H1 (cell line): ENCODE measurements at regions not wholly inside any gene's neighbourhood (a gene's known extent, or its start where the extent isn't known, plus 50 kb on each side); places are given as distances from the start of the nearest gene placed in this dataset.

ENCODE experiments used
- GABPA ChIP-seq: IDR thresholded peaks from 2 replicates; pipeline ENCODE4 v1.6.1; 2011; ENCODE audit warnings: mild to moderate bottlenecking, low read length, moderate library complexity, borderline replicate concordance; ENCODE audit not compliant: insufficient read depth
- JUND ChIP-seq: IDR thresholded peaks from 2 replicates; pipeline ENCODE4 v1.6.1; 2011; ENCODE audit warnings: mild to moderate bottlenecking, improper control_type of control experiment, low read length
- MAFK ChIP-seq: IDR thresholded peaks from 2 replicates; pipeline ENCODE4 v1.6.1; 2012; ENCODE audit warnings: low read depth, mild to moderate bottlenecking, improper control_type of control experiment, low read length
- POLR2A ChIP-seq, 2 experiments: IDR thresholded peaks; 1 replicate in 1 of 2; 2 replicates in 1 of 2; pipeline ENCODE4 v1.6.1; 2011; ENCODE audit warnings: low read depth in 2 of 2, low read length in 2 of 2, mild to moderate bottlenecking in 2 of 2; ENCODE audit errors: control extremely low read depth in 1 of 2
- RBBP5 ChIP-seq: IDR thresholded peaks from 2 replicates; pipeline ENCODE4 v1.7.1; 2012; ENCODE audit warnings: low read depth, mild to moderate bottlenecking, inconsistent platforms, low read length, moderate library complexity, borderline replicate concordance
- SAP30 ChIP-seq: fragments of 300-600 bp; sonication (generic); IDR thresholded peaks from 2 replicates; pipeline ENCODE4 v1.7.1; 2012; ENCODE audit warnings: low read length, moderate library complexity, mild to moderate bottlenecking, inconsistent platforms; ENCODE audit not compliant: insufficient read depth, insufficient replicate concordance
- SP2 ChIP-seq: IDR thresholded peaks from 2 replicates; pipeline ENCODE4 v1.6.1; 2012; ENCODE audit warnings: mild to moderate bottlenecking, low read length, inconsistent platforms
- SP4 ChIP-seq: IDR thresholded peaks from 2 replicates; pipeline ENCODE4 v1.6.1; 2012; ENCODE audit warnings: low read length, inconsistent platforms
- TAF1 ChIP-seq: IDR thresholded peaks from 2 replicates; pipeline ENCODE4 v1.6.1; 2011; ENCODE audit warnings: mild to moderate bottlenecking, low read depth, low read length
- TF ChIP-seq, protein P1 (sequence below), 3 experiments: IDR thresholded peaks; 1 replicate in 2 of 3; 2 replicates in 1 of 3; pipeline versions ENCODE4 v1.5.1 to v1.6.1; 2011; ENCODE audit warnings: low read length in 3 of 3, mild to moderate bottlenecking in 3 of 3, inconsistent platforms in 2 of 3, low read depth in 1 of 3, moderate library complexity in 1 of 3; ENCODE audit not compliant: insufficient read depth in 1 of 3; ENCODE audit errors: control extremely low read depth in 1 of 3
- TF ChIP-seq, protein P2 (sequence below): IDR thresholded peaks from 2 replicates; pipeline ENCODE4 v1.6.1; 2012; ENCODE audit warnings: inconsistent platforms

DNA sequence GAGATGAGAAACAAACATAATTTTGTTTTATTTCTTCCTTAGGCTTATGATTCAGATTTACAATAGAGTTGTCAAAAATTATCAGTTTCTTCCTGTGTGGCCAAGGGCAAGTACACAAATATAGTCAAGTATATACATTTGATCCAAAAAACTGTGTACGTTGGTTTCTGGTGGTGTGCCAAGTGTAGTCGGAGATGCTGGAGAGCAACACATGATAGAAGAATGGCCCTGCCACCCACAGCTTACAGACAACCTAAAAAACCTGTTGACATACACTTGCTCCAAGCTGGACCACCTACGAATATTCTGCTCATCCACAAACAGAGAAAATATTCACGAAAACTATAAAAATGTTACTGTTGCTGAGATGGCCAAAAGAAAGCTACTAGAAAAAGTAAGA lies 890.8 kb upstream of the PHF14 start:
- TF ChIP-seq, protein P1, sequence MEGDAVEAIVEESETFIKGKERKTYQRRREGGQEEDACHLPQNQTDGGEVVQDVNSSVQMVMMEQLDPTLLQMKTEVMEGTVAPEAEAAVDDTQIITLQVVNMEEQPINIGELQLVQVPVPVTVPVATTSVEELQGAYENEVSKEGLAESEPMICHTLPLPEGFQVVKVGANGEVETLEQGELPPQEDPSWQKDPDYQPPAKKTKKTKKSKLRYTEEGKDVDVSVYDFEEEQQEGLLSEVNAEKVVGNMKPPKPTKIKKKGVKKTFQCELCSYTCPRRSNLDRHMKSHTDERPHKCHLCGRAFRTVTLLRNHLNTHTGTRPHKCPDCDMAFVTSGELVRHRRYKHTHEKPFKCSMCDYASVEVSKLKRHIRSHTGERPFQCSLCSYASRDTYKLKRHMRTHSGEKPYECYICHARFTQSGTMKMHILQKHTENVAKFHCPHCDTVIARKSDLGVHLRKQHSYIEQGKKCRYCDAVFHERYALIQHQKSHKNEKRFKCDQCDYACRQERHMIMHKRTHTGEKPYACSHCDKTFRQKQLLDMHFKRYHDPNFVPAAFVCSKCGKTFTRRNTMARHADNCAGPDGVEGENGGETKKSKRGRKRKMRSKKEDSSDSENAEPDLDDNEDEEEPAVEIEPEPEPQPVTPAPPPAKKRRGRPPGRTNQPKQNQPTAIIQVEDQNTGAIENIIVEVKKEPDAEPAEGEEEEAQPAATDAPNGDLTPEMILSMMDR (IDR thresholded peaks at IDR 0.05; ENCODE audit: control extremely low read depth in 1 of 3, insufficient read depth in 1 of 3, low read depth in 1 of 3, low read length in 3 of 3): no peak
- TF ChIP-seq RBBP5: no peak
- TF ChIP-seq POLR2A (IDR thresholded peaks at IDR 0.05; ENCODE audit: control extremely low read depth in 1 of 2, low read depth in 2 of 2, low read length in 2 of 2): no peak
- TF ChIP-seq MAFK: no peak
- no peak for TF ChIP-seq SAP30
- TF ChIP-seq TAF1: no peak
- TF ChIP-seq, protein P2, sequence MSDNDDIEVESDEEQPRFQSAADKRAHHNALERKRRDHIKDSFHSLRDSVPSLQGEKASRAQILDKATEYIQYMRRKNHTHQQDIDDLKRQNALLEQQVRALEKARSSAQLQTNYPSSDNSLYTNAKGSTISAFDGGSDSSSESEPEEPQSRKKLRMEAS: no peak
- no peak for TF ChIP-seq SP2
- no peak for TF ChIP-seq GABPA
- TF ChIP-seq SP4: no peak
- no peak for TF ChIP-seq JUND
